ENCODE measurements at regions not wholly inside any gene's neighbourhood (a gene's known extent, or its start where the extent isn't known, plus 50 kb on each side); places are given as distances from the start of the nearest gene placed in this dataset.
"Not testable (repeated sequence)": the region's sequence is repeated elsewhere in the genome, so short reads cannot be mapped to it uniquely, and the experiment has no call there.

GRCh38 chr2:156778916-156779315 lies 342.7 kb downstream of the GPD2 start:
- H3K4me1 Mint-ChIP-seq: no peaks in the 10 kb centered on the region
- DNase-seq (no peak), ATAC-seq (ENCODE audit: low read depth in 2 of 2) (no peak)
- H3K36me3 ChIP-seq (ENCODE audit: control insufficient read depth, insufficient read depth, low read length): no peaks in the 10 kb centered on the region
- H3K27me3 ChIP-seq (ENCODE audit: control insufficient read depth, insufficient read depth, low read length): no peaks in the 10 kb centered on the region
- H3K27ac Mint-ChIP-seq: no peak overlapping the region
- peaks cover 0 to 2% (median 0%) of the 10 kb centered on the region in 7 donors for H3K9me3 Mint-ChIP-seq
- H3K4me3 ChIP-seq (ENCODE audit: low read depth, low read length): no peak overlapping the region
- H3K27ac ChIP-seq (ENCODE audit: insufficient read depth, low read length, poor library complexity, severe bottlenecking): no peak overlapping the region
- H3K9me3 ChIP-seq (ENCODE audit: control insufficient read depth in 2 of 2, low read length in 2 of 2): no peaks in the 10 kb centered on the region
- peaks cover 4% of the 10 kb centered on the region for H3K27me3 Mint-ChIP-seq
- no peaks in the 10 kb centered on the region for H3K4me1 ChIP-seq (ENCODE audit: control insufficient read depth, insufficient read depth, low read length, poor library complexity, severe bottlenecking)
- H3K36me3 Mint-ChIP-seq: no peaks in the 10 kb centered on the region
- H3K4me3 Mint-ChIP-seq: no peak overlapping the region

DNA sequence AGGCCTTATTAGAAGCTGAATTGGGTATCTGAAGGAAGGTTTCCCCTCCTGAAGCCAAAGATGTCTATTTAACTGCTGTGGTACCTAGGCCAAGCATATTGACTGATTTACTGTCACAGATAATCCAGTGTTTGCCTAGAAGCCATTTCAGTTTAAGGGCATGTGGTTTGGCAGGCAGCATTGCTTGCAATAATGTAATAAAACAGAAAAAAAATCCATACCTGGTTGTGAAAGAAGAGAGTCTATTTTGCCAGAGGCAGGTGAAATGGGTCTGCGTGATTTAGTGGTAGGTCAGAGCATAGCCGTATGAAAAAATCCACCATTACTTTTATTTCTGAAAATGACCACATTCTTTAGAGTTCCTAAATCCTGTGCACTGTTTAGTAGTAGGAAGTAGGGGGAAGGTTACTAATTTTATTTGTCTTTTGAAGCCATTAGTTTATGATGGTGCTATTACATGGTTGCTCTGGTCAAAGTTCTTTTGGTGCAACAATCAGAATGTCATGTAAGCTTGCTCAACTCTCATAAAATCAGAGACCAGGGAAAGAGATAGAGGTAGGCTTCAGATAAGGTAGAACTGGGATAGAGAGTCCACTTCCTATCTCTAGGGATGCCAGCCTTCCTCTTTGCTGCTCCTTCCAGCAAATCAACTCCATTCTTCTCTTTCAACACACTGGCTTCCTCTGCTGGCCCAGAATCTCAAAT lies 343.4 kb downstream of the GPD2 start:
- H3K4me3 ChIP-seq (ENCODE audit: low read depth, low read length): no peak overlapping the region

GRCh38 chr2:156781677-156782076 lies 345.5 kb downstream of the GPD2 start:
- H3K4me3 ChIP-seq (ENCODE audit: low read depth, low read length); H3K4me1 Mint-ChIP-seq; H3K27me3 Mint-ChIP-seq; H3K4me3 Mint-ChIP-seq; H3K9me3 Mint-ChIP-seq; H3K9me3 ChIP-seq (ENCODE audit: control insufficient read depth in 2 of 2, low read length in 2 of 2); H3K27ac ChIP-seq (ENCODE audit: insufficient read depth, low read length, poor library complexity, severe bottlenecking); ATAC-seq (ENCODE audit: low read depth in 2 of 2); H3K4me1 ChIP-seq (ENCODE audit: control insufficient read depth, insufficient read depth, low read length, poor library complexity, severe bottlenecking); H3K36me3 Mint-ChIP-seq; H3K27me3 ChIP-seq (ENCODE audit: control insufficient read depth, insufficient read depth, low read length); DNase-seq; H3K27ac Mint-ChIP-seq; H3K36me3 ChIP-seq (ENCODE audit: control insufficient read depth, insufficient read depth, low read length): not testable (repeated sequence)

More for the DNA sequence above, 343.4 kb downstream of the GPD2 start:
- no peaks in the 10 kb centered on the region for H3K4me1 Mint-ChIP-seq
- no peaks in the 10 kb centered on the region for H3K36me3 Mint-ChIP-seq
- no peaks in the 10 kb centered on the region for H3K36me3 ChIP-seq (ENCODE audit: control insufficient read depth, insufficient read depth, low read length)
- H3K27ac Mint-ChIP-seq: no peak overlapping the region
- H3K9me3 ChIP-seq (ENCODE audit: control insufficient read depth in 2 of 2, low read length in 2 of 2): no peaks in the 10 kb centered on the region
- H3K9me3 Mint-ChIP-seq: peaks cover 0 to 2% (median 0%) of the 10 kb centered on the region in 7 donors
- ATAC-seq (ENCODE audit: low read depth in 2 of 2) (no peak), DNase-seq (no peak)
- H3K27me3 Mint-ChIP-seq: peaks cover 4% of the 10 kb centered on the region
- no peak overlapping the region for H3K27ac ChIP-seq (ENCODE audit: insufficient read depth, low read length, poor library complexity, severe bottlenecking)
- no peaks in the 10 kb centered on the region for H3K27me3 ChIP-seq (ENCODE audit: control insufficient read depth, insufficient read depth, low read length)
- H3K4me1 ChIP-seq (ENCODE audit: control insufficient read depth, insufficient read depth, low read length, poor library complexity, severe bottlenecking): no peaks in the 10 kb centered on the region
- no peak overlapping the region for H3K4me3 Mint-ChIP-seq

DNA sequence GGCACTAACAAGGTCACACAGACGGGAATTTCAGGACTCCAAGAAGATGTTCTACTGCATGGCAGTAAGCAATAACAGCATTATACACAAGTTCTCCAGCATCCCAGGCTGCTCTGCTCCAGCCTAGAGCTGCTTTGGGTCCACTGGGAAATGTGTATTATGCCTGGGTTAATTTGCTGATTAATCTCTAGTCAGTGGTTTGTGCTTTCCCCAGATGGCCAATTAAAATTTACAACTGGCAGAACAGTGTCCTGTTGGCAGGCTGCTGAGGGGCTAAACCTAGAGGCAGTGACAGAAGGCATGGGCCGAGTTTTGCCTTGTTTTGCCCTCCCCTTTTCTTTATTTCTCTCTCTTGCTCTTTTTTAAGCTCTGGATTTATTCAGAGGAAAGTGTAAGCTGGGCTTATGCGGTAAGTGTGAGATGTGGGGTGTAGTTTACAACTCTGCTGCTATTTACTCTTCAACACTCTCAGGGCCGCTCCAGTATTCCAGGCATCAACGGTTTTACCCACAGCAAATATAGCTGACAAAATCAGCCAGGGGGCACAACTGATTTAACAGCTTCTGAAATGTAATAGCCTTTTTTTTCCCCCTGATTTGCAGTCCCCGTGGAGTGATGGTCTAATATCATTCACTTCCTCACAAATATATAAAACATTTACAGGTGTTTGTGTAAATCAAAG lies 348.0 kb downstream of the GPD2 start:
- no peak overlapping the region for H3K4me3 Mint-ChIP-seq
- no peak overlapping the region for H3K27ac ChIP-seq (ENCODE audit: insufficient read depth, low read length, poor library complexity, severe bottlenecking)
- no peak for ATAC-seq (ENCODE audit: low read depth in 2 of 2)

DNA sequence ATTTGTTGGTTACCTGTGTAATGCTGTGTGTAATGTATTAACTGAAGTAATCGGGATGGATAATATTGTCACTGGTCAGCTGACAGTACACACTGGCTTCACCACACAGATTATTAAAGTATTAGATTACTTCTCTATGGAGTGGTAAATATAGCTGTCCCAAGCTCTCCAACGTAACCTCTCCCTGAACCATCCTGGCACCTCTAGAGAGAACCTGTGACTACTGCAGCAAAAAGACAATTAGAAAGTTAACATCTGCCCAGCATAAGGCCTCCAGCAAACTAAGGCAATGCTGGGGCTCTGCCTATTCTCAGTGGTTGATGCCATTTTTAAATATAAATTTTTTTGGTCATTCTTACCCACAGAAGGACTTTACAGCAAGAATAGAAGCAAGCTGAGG lies 351.3 kb downstream of the GPD2 start:
- H3K4me3 ChIP-seq (ENCODE audit: low read depth, low read length): no peak overlapping the region
- no peaks in the 10 kb centered on the region for H3K4me1 Mint-ChIP-seq
- no peak overlapping the region for H3K27ac Mint-ChIP-seq
- peaks cover 4% of the 10 kb centered on the region for H3K27me3 Mint-ChIP-seq
- no peaks in the 10 kb centered on the region for H3K27me3 ChIP-seq (ENCODE audit: control insufficient read depth, insufficient read depth, low read length)
- no peak overlapping the region for H3K4me3 Mint-ChIP-seq
- H3K36me3 ChIP-seq (ENCODE audit: control insufficient read depth, insufficient read depth, low read length): no peaks in the 10 kb centered on the region
- H3K9me3 ChIP-seq (ENCODE audit: control insufficient read depth in 2 of 2, low read length in 2 of 2): no peaks in the 10 kb centered on the region
- ATAC-seq (ENCODE audit: low read depth in 2 of 2): no peak
- H3K9me3 Mint-ChIP-seq: peaks cover 0 to 6% (median 0%) of the 10 kb centered on the region in 7 donors
- no peaks in the 10 kb centered on the region for H3K4me1 ChIP-seq (ENCODE audit: control insufficient read depth, insufficient read depth, low read length, poor library complexity, severe bottlenecking)
- DNase-seq: no peak
- H3K36me3 Mint-ChIP-seq: no peaks in the 10 kb centered on the region
- no peak overlapping the region for H3K27ac ChIP-seq (ENCODE audit: insufficient read depth, low read length, poor library complexity, severe bottlenecking)

More for the DNA sequence above, 348.0 kb downstream of the GPD2 start:
- Mint-ChIP-seq H3K36me3 (no peaks in the 10 kb centered on the region), H3K27me3 (no peaks in the 10 kb centered on the region), H3K4me1 (no peaks in the 10 kb centered on the region), H3K27ac (no peak overlapping the region), H3K9me3 (peaks cover 0 to 3% (median 0%) of the 10 kb centered on the region in 7 donors)
- no peaks in the 10 kb centered on the region for H3K9me3 ChIP-seq (ENCODE audit: control insufficient read depth in 2 of 2, low read length in 2 of 2)
- no peaks in the 10 kb centered on the region for H3K36me3 ChIP-seq (ENCODE audit: control insufficient read depth, insufficient read depth, low read length)
- no peaks in the 10 kb centered on the region for H3K27me3 ChIP-seq (ENCODE audit: control insufficient read depth, insufficient read depth, low read length)
- no peak for DNase-seq
- no peaks in the 10 kb centered on the region for H3K4me1 ChIP-seq (ENCODE audit: control insufficient read depth, insufficient read depth, low read length, poor library complexity, severe bottlenecking)
- H3K4me3 ChIP-seq (ENCODE audit: low read depth, low read length): no peak overlapping the region

DNA sequence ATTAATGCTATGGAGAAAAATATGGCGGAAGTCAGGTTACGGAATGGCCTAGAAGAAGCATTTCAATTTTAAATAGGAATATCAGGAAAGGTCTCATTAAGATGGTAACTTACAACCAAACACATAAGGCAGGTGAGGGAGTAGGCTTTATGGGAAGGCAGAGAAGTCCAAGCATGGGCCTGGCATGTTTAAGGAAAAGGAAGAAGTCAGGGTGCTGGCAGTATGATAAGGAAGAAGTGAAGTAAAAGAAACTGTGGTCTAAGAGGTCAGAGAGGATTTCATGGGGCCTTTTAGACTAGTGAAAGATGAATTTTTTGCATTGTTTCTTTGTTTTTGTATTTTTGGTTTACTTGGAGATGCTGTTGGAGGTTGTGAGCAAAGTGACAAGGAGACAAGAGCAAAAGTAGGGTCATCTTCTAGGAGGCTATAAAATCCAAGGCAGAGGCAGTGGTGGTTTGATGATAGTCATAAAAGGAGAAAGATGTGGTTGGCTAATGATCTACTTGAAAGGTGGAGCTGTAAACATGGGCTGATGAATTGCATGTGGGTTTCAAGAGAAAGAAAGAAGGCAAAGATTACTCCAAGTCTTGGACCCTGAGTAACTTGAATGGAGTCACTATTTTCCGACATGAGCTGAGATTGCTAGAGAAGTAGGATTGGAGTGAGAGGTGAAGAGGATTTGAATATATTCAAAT lies 354.3 kb downstream of the GPD2 start:
- H3K4me3 Mint-ChIP-seq: no peak overlapping the region
- ATAC-seq (ENCODE audit: low read depth in 2 of 2) (no peak), DNase-seq (no peak)
- no peaks in the 10 kb centered on the region for H3K4me1 Mint-ChIP-seq
- Histone ChIP-seq H3K27me3 (ENCODE audit: control insufficient read depth, insufficient read depth, low read length) (no peaks in the 10 kb centered on the region), H3K36me3 (ENCODE audit: control insufficient read depth, insufficient read depth, low read length) (no peaks in the 10 kb centered on the region), H3K4me1 (ENCODE audit: control insufficient read depth, insufficient read depth, low read length, poor library complexity, severe bottlenecking) (no peaks in the 10 kb centered on the region), H3K4me3 (ENCODE audit: low read depth, low read length) (no peak overlapping the region), H3K27ac (ENCODE audit: insufficient read depth, low read length, poor library complexity, severe bottlenecking) (no peak overlapping the region), H3K9me3 (ENCODE audit: control insufficient read depth in 2 of 2, low read length in 2 of 2) (no peaks in the 10 kb centered on the region)
- peaks cover 4% of the 10 kb centered on the region for H3K27me3 Mint-ChIP-seq
- no peak overlapping the region for H3K27ac Mint-ChIP-seq
- no peaks in the 10 kb centered on the region for H3K36me3 Mint-ChIP-seq
- peaks cover 0 to 6% (median 0%) of the 10 kb centered on the region in 7 donors for H3K9me3 Mint-ChIP-seq

DNA sequence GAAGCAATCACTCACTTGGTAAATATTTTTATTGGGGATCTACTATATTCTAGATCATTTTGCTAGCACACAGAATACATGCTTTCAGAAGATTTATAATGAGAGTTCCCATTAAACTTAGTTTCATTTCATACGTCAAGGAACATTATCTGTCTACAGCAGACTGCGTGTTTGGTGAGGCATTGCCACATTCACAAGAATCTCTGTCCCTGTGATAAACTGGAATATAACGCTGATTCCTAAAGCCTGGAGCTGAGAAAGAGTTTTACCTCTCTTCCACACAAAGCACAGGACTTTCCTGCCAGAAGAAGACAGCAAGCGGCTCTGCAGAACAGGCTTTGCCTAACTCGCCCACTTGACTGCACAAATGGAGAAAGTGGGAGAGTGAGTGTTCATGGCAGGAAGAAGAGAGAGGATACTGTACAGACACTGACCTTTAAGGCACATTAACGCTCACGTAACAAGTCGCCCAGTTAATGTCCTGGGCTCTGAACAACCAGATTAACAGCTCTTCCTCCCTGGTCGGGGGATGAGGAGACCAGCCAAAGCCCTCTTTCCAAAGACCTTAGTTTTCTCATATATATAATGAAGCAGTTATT lies 356.2 kb downstream of the GPD2 start:
- no peak overlapping the region for H3K27ac ChIP-seq (ENCODE audit: insufficient read depth, low read length, poor library complexity, severe bottlenecking)
- ATAC-seq (ENCODE audit: low read depth in 2 of 2): no peak
- DNase-seq: no peak
- no peaks in the 10 kb centered on the region for H3K4me1 Mint-ChIP-seq
- no peak overlapping the region for H3K27ac Mint-ChIP-seq
- no peaks in the 10 kb centered on the region for H3K27me3 ChIP-seq (ENCODE audit: control insufficient read depth, insufficient read depth, low read length)
- H3K4me1 ChIP-seq (ENCODE audit: control insufficient read depth, insufficient read depth, low read length, poor library complexity, severe bottlenecking): no peaks in the 10 kb centered on the region
- H3K27me3 Mint-ChIP-seq: peaks cover 4% of the 10 kb centered on the region
- no peak overlapping the region for H3K4me3 ChIP-seq (ENCODE audit: low read depth, low read length)
- H3K9me3 ChIP-seq (ENCODE audit: control insufficient read depth in 2 of 2, low read length in 2 of 2): no peaks in the 10 kb centered on the region
- peaks cover 0 to 6% (median 0%) of the 10 kb centered on the region in 7 donors for H3K9me3 Mint-ChIP-seq
- no peak overlapping the region for H3K4me3 Mint-ChIP-seq
- H3K36me3 ChIP-seq (ENCODE audit: control insufficient read depth, insufficient read depth, low read length): no peaks in the 10 kb centered on the region
- no peaks in the 10 kb centered on the region for H3K36me3 Mint-ChIP-seq

Data from CD4-positive, CD25-positive, alpha-beta regulatory T cell (primary cell).